ENCODE measurements at regions not wholly inside any gene's neighbourhood (a gene's known extent, or its start where the extent isn't known, plus 50 kb on each side); places are given as distances from the start of the nearest gene placed in this dataset.

DNA sequence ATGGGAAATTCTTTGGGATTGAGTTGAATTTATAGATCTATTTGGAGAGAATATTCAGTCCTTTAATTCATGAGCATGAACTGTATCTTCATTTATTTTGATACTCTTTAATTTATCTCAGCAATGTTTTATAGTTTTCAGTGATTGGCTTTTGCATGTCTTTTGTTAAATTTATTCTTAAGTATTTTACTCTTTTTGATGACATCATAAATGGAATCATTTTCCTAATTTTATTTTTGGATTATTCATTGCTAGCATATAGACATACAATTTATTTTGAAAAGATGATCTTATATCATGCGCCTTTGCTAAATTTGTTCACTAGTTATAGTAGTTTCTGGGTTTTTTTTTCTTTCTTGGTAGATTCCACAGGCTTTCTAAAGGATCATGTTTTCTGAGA, 149.2 kb upstream of the ASIC2 start:
- TF ChIP-seq, protein P1, sequence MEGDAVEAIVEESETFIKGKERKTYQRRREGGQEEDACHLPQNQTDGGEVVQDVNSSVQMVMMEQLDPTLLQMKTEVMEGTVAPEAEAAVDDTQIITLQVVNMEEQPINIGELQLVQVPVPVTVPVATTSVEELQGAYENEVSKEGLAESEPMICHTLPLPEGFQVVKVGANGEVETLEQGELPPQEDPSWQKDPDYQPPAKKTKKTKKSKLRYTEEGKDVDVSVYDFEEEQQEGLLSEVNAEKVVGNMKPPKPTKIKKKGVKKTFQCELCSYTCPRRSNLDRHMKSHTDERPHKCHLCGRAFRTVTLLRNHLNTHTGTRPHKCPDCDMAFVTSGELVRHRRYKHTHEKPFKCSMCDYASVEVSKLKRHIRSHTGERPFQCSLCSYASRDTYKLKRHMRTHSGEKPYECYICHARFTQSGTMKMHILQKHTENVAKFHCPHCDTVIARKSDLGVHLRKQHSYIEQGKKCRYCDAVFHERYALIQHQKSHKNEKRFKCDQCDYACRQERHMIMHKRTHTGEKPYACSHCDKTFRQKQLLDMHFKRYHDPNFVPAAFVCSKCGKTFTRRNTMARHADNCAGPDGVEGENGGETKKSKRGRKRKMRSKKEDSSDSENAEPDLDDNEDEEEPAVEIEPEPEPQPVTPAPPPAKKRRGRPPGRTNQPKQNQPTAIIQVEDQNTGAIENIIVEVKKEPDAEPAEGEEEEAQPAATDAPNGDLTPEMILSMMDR (IDR thresholded peaks at IDR 0.05): no peak
- TF ChIP-seq POLR2A (IDR thresholded peaks at IDR 0.05): no peak
- no peak for TF ChIP-seq EP300 (IDR thresholded peaks at IDR 0.05)
